ENCODE measurements at regions not wholly inside any gene's neighbourhood (a gene's known extent, or its start where the extent isn't known, plus 50 kb on each side); places are given as distances from the start of the nearest gene placed in this dataset.

GRCh38 chr7:3192669-3193068, 108.4 kb upstream of the SDK1 start:
- 68% methylated on average over 4 of the region's 4 CpGs for WGBS (ENCODE audit: missing lambda C conversion rate)
- CTCF ChIA-PET: interaction anchor here (0.6 kb wide), 1 partner anchor 16 kb away, joined by 3 read pairs; no protein-coding TSS in a partner anchor
- TF ChIP-seq ZFP36 (IDR thresholded peaks at IDR 0.05; ENCODE audit: borderline replicate concordance, partially characterized antibody) (no peak), E2F6 (IDR thresholded peaks at IDR 0.05; ENCODE audit: borderline replicate concordance, low read depth) (no peak), HOXB5 (CRISPR knock-in tag; IDR thresholded peaks at IDR 0.05) (no peak), FOXS1 (CRISPR knock-in tag; IDR thresholded peaks at IDR 0.05) (no peak), POLR2A (IDR thresholded peaks at IDR 0.05; ENCODE audit: low read length) (no peak), SREBF2 (IDR thresholded peaks at IDR 0.05) (no peak), REST (IDR thresholded peaks at IDR 0.05) (no peak), MAX (IDR thresholded peaks at IDR 0.05) (no peak), POLR2AphosphoS2 (conservative IDR thresholded peaks at IDR 0.05; ENCODE audit: low read length) (no peak), HEYL (CRISPR knock-in tag; IDR thresholded peaks at IDR 0.05) (no peak), ZNF302 (CRISPR knock-in tag; IDR thresholded peaks at IDR 0.05) (no peak), ZSCAN20 (CRISPR knock-in tag; IDR thresholded peaks at IDR 0.05) (no peak), BCL3 (IDR thresholded peaks at IDR 0.05) (no peak), KDM1A (IDR thresholded peaks at IDR 0.05; ENCODE audit: low read depth) (no peak), CBX8 (IDR thresholded peaks at IDR 0.05) (no peak), CTCF (IDR thresholded peaks at IDR 0.05) (no peak), HES2 (IDR thresholded peaks at IDR 0.05) (no peak), CEBPB (IDR thresholded peaks at IDR 0.05) (no peak), MAFK (IDR thresholded peaks at IDR 0.05; ENCODE audit: partially characterized antibody) (no peak)
- Histone ChIP-seq H3K9me3 (no peaks in the 10 kb centered on the region), H3K4me2 (no peak overlapping the region), H3K4me3 (no peak overlapping the region), H3K27ac (peak overlapping the region; percentile 0 to 76; a peak in 4 of 6 replicates), H3K4me1 (peaks cover 13% of the 10 kb centered on the region; the same call in 2 of the 3 replicates)
- no peak for ATAC-seq
- no peak for DNase-seq (ENCODE audit: low read depth in 1 of 2, low spot score in 1 of 2)
- no peak for FAIRE-seq
- POLR2A ChIA-PET: no interaction called here

GRCh38 chr7:3193379-3194120, 107.5 kb upstream of the SDK1 start:
- peak overlapping the region; percentile 60 to 76; a peak in 5 of 6 replicates for H3K27ac ChIP-seq
- ATAC-seq: no peak
- TF ChIP-seq HOXA7 (CRISPR knock-in tag; IDR thresholded peaks at IDR 0.05): no peak
- no peak for TF ChIP-seq FOSL2 (IDR thresholded peaks at IDR 0.05)
- TF ChIP-seq FOSL2 (CRISPR knock-in tag; IDR thresholded peaks at IDR 0.05): no peak
- no peak for TF ChIP-seq SMC3 (IDR thresholded peaks at IDR 0.05)
- no peak for TF ChIP-seq JUNB (IDR thresholded peaks at IDR 0.05)
- no peak for TF ChIP-seq TP53 (CRISPR knock-in tag; IDR thresholded peaks at IDR 0.05)
- TF ChIP-seq MAFK (IDR thresholded peaks at IDR 0.05; ENCODE audit: partially characterized antibody): no peak
- no peak for TF ChIP-seq POLR2AphosphoS2 (conservative IDR thresholded peaks at IDR 0.05; ENCODE audit: low read length)
- no peak for TF ChIP-seq FOSB (CRISPR knock-in tag; IDR thresholded peaks at IDR 0.05)
- no peak for TF ChIP-seq HOXB13 (CRISPR knock-in tag; IDR thresholded peaks at IDR 0.05; ENCODE audit: low read depth)
- TF ChIP-seq EHMT2 (IDR thresholded peaks at IDR 0.05; ENCODE audit: low read depth): no peak
- TF ChIP-seq KDM5A (IDR thresholded peaks at IDR 0.05): no peak
- no peak for TF ChIP-seq BHLHE40 (IDR thresholded peaks at IDR 0.05; ENCODE audit: low read depth, low read length)
- no peak for TF ChIP-seq CBX2 (IDR thresholded peaks at IDR 0.05; ENCODE audit: borderline replicate concordance, low read depth)
- no peak for TF ChIP-seq RCOR1 (IDR thresholded peaks at IDR 0.05; ENCODE audit: low read depth, low read length)
- TF ChIP-seq ZFP36 (IDR thresholded peaks at IDR 0.05; ENCODE audit: borderline replicate concordance, partially characterized antibody): no peak

More at GRCh38 chr7:3193379-3194120, 107.5 kb upstream of the SDK1 start:
- Histone ChIP-seq H3K4me1 (peaks cover 13% of the 10 kb centered on the region; the same call in 2 of the 3 replicates), H3K4me2 (no peak overlapping the region), H3K4me3 (no peak overlapping the region), H3K9me3 (no peaks in the 10 kb centered on the region)
- DNase-seq (ENCODE audit: low read depth in 1 of 2, low spot score in 1 of 2) (no peak), FAIRE-seq (no peak)
- WGBS (ENCODE audit: missing lambda C conversion rate): 75% methylated on average over 9 of the region's 9 CpGs
- ChIA-PET POLR2A (no interaction called here), CTCF (no interaction called here)

All from A549 (cell line).